ENCODE measurements at regions not wholly inside any gene's neighbourhood (a gene's known extent, or its start where the extent isn't known, plus 50 kb on each side); places are given as distances from the start of the nearest gene placed in this dataset.

GRCh38 chr12:108418164-108418890, 79.2 kb upstream of the CMKLR1 start:
- no peak overlapping the region for H3K4me3 ChIP-seq
- H3K9ac ChIP-seq (ENCODE audit: insufficient read depth in 1 of 2, low read depth in 2 of 2, low read length in 2 of 2) = no peak overlapping the region
- no TSS peak for BruUV-seq (replicated peaks)
- no peak for FAIRE-seq
- intact Hi-C loops (cut with micrococcal nuclease) (no loop called here), in situ Hi-C loops (cut with MboI) (no loop called here)
- H3K36me3 ChIP-seq (ENCODE audit: control insufficient read depth, insufficient read depth, low read length) = no peaks in the 10 kb centered on the region
- H2AFZ ChIP-seq (ENCODE audit: low read depth, low read length) = no peak overlapping the region
- H3K4me1 ChIP-seq (replicated peaks in 1 of 2; ENCODE audit: control insufficient read depth in 2 of 2, insufficient read depth in 2 of 2, low read length in 2 of 2) = peaks cover 3 to 5% of the 10 kb centered on the region in 2 experiments; a peak in 3 of 5 replicates
- no peak for ATAC-seq
- 0% methylated on average over 2 of the region's 2 CpGs for WGBS (ENCODE audit: insufficient coverage, low coverage, missing lambda C conversion rate)
- H3K9me3 ChIP-seq (replicated peaks; ENCODE audit: control insufficient read depth, insufficient read depth, low read depth, low read length) = no peaks in the 10 kb centered on the region
- H3K27me3 ChIP-seq (ENCODE audit: control insufficient read depth in 2 of 2, insufficient read depth in 2 of 2, low read length in 2 of 2) = peaks cover 0 to 17% of the 10 kb centered on the region in 2 experiments; a peak in 2 of 5 replicates
- H3K79me2 ChIP-seq (ENCODE audit: control insufficient read depth, insufficient read depth, low read length) = no peaks in the 10 kb centered on the region
- H4K20me1 ChIP-seq (replicated peaks; ENCODE audit: control insufficient read depth, insufficient read depth, low read length) = no peaks in the 10 kb centered on the region; the same call in 1 of the 2 replicates
- no peak overlapping the region for H3K27ac ChIP-seq (ENCODE audit: extremely low read depth, low read depth, low read length)
- no peak overlapping the region for H3K4me2 ChIP-seq (ENCODE audit: insufficient read depth, low read length)
- DNase-seq (ENCODE audit: extremely low read depth in 1 of 4, low spot score in 3 of 4) = no peak
- POLR2A ChIA-PET = no interaction called here
- H3K9me1 ChIP-seq (ENCODE audit: control insufficient read depth, insufficient read depth, low read length) = no peaks in the 10 kb centered on the region
- CTCF ChIA-PET (ENCODE audit: low intra/inter-chr PET ratio) = no interaction called here
- no peak for TF ChIP-seq MNT (conservative IDR thresholded peaks at IDR 0.05)
- no peak for TF ChIP-seq THAP7 (CRISPR knock-in tag; IDR thresholded peaks at IDR 0.05)
- no peak for TF ChIP-seq CTCFL (IDR thresholded peaks at IDR 0.05; ENCODE audit: borderline replicate concordance, insufficient read depth, low read depth, low read length, poor library complexity, severe bottlenecking)
- TF ChIP-seq EWSR1 (IDR thresholded peaks at IDR 0.05; ENCODE audit: borderline replicate concordance, low read depth, partially characterized antibody) = no peak
- no peak for TF ChIP-seq E2F1 (CRISPR knock-in tag; IDR thresholded peaks at IDR 0.05)
- TF ChIP-seq ZNF239 (CRISPR knock-in tag; IDR thresholded peaks at IDR 0.05) = no peak
- no peak for TF ChIP-seq IFI16 (CRISPR knock-in tag; IDR thresholded peaks at IDR 0.05)
- no peak for TF ChIP-seq TARDBP (IDR thresholded peaks at IDR 0.05)
- TF ChIP-seq NCOR1 (IDR thresholded peaks at IDR 0.05) = no peak
- TF ChIP-seq BRCA1 (IDR thresholded peaks at IDR 0.05) = no peak
- TF ChIP-seq BRCA1 (CRISPR knock-in tag; IDR thresholded peaks at IDR 0.05) = no peak
- no peak for TF ChIP-seq MEF2D (tag; conservative IDR thresholded peaks at IDR 0.05; ENCODE audit: low read depth)

All from K562 (cell line).